ENCODE measurements at regions not wholly inside any gene's neighbourhood (a gene's known extent, or its start where the extent isn't known, plus 50 kb on each side); places are given as distances from the start of the nearest gene placed in this dataset.

DNA sequence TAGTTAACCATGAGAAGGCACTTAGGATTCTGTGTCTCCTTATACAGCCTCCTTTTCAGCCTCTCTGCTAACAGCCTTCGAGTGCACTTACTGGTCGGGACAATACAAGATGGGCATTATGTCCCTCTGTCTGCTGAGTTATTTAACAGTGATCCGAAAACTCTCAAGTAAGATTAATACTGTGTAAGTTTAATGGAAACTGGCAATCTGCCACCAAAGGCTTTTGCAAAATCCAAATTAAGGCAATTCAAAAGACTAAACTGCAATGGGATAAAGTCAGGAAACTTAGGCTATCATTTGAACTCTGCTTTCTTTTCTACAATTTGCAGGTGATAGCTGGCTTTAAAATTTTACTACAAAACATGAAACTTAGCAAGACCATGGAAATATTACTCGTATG lies 477.8 kb downstream of the TFEC start:
- no peak for DNase-seq

DNA sequence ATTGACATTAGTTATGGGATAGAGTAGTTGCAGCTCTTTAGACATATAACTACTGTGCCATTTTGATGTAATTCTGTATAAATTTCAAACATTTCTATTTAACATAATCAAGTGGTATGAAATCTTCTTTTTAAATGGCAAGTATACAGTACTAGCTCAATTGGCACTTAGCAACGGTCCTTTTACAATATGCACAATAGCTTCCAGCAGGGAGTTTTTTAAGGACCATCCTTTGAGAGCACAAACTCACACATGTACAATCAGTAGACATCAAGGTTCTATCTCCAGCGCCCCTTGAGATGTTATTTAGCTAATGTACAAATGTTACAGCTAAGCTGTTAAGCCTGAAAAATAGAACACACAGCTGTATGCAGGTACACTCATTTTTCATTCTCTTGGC lies 480.7 kb downstream of the TFEC start:
- no peak for DNase-seq

DNA sequence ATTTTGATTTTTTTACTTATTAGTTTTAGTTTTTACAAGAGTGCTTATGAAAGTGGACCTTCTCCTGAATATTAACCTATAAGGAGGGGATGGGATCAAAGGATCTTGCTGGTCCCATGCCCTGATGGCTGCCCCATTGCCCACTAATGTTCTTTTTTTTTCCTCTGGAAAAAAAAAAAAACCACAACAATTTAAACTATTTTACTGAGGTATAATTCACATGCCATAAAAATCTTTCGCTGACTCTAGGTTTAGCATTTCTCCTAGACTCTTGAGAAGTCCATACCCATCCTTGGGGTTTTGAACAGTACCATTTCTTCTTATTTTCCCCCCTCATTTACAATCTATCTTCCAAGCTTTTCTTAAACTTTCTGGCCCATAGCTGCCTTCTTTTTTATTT lies 481.8 kb downstream of the TFEC start:
- DNase-seq = no peak

DNA sequence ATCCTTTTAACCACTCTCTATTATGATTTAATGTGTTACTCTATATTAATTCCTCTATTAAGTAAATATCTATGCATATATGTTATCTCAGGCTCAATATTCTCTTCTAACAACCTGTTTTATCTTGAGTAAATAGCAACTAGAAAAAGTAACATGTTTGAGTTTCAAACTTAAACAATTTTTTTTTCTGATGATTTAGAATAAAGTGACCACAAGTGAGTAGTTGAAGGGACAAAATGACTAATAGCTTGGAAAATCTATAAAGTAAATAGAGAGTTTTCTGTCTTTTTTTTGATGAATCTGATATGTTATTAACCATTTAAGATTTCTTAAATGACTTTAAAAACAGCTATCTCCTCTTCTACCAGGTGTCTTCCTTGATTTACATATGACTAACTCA lies 483.8 kb downstream of the TFEC start:
- no peak for DNase-seq

DNA sequence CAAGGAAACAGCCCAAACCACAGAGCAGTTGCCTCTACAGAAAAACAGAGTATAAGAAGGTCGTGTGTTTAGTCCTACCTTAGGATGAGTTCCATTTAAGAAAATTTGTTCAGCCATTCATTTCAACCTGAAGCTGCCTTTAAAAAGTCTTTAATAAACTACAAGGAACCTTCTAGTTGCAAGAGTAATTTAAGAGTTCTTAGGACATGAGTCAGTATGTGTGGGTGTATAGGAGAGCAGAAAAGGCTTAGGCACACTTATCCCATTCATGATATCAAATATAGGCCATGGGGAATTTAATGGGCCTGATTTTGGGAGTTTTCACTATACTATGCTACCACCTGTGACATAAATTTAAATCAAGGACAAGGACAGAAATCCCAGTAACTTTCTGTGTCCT lies 496.8 kb downstream of the TFEC start:
- no peak for DNase-seq

DNA sequence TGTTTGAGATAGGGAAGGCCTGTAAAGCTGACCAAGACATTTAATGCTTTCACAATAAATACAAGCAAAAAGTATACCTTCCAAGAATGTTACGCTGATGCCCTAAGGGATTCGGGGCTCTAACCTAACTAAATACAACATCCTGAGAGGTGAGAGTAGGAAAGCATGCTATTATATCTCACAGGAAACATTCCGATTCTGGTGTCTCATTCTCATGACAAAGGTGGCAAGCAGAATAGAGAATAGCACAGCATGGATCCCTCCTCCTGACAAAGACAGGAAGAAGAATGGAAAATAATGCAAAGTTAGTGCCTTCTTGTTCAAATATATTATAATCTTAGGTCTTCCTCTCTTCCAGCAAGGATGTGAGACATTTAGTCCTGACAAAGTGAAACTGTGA lies 504.3 kb downstream of the TFEC start:
- no peak for DNase-seq

DNA sequence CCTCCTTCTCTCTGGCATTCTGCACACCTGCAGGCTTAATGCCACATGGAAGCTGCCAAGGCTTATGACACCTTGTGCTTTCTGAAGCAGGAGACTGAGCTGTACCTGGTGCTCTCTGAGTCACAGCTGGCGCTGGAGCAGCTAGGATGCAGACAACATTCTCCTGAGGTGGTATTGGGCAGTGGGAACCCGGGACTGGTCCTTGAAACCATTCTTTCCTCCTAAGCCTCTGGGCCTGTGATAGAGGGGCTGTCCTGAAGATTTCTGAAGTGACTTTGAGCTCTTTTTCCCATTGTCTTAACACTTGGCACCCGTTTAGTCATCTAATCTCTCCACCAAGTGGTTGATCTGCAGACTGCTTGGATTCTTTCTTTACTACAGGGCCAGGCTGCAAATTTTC lies 508.4 kb downstream of the TFEC start:
- no peak for DNase-seq

DNA sequence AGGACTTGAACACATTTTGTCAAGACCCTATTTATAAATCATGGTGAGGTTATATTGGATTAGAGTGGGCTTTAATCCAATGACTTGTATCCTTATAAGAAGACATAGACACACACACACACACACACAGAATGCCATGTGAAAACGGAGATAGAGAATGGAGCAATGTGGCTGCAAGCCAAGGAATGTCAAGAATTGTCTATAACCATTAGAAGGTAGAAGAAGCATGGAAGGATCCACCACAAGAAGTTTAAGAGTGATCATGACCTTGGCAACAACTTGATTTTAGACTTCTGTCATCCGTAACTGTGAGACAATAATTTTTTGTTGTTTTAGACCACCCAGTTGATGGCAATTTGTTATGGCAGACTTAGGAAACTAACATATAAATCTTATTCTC lies 514.2 kb downstream of the TFEC start:
- no peak for DNase-seq

DNA sequence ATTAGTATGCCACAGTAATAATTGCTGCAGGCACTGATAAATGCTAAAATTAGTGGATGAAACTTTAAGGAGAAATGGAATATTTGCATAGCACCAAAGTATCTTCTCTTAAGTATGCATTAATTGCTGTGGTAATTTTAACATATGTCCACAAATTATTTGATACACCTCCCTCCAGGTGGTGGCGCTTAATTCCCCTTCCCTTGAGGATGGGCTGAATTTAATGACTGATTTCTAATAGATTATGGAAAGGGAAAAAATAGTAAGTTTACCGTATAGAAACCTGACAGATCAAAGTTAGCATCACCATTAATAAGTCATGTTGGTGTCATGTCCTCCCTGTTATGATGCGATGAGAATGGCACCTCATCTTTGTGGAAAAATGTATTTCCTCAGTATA lies 519.2 kb downstream of the TFEC start:
- no peak for DNase-seq

DNA sequence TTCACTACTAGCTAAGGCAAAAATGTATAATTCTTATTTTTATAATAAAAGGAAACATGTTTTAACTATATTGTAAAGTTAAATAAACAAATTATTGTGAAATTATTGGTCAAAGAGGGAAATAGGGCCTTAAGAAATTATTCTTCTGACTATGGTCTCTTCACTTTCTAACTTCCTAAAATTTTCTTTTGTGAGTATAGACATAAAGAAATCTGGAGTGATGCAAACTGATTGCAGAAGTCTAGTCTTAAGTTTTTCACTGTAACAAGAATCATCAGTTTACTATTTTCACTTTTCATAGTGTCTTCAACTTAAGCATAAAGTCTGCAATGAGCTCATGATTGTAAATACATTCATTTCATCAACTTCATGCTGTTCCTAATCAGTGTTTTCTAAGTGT lies 525.4 kb downstream of the TFEC start:
- DNase-seq = no peak

DNA sequence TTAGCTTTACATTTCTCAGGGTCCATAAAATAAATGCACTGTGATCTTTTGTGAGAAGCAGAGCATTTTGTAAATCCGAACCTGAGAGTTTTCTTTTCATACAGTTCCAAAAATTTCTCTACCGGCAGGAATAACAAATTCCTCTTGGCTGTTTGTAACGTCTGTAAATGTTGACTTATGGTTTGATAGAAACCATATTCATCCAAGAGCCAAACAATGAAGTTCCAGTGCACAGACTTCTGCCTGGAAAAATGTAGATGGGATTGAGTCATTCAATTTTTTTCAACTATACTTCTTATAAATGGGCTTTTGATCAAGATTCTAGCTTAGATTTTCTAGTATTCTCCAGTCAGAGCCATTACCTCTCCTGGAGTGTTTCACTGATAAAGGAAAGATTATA lies 530.6 kb downstream of the TFEC start:
- no peak for DNase-seq

DNA sequence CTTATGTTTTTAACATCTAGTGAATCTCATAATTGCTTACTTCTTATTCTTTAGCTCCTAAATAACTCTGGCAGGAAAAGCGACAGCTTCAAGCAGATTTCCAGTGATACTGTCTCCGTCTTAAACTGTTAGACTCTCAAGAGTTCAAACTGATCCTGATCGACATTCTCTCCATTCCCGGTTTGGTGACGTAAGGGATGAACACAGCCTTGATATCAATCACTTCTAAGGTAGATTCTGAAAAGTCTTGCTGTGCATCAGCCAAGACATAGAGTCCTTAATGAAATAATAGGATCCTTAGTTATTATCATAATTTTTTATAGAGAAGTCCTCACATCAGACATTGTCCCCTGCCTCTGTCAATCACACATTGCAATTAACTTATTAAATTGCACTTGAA lies 534.6 kb downstream of the TFEC start:
- DNase-seq = no peak

DNA sequence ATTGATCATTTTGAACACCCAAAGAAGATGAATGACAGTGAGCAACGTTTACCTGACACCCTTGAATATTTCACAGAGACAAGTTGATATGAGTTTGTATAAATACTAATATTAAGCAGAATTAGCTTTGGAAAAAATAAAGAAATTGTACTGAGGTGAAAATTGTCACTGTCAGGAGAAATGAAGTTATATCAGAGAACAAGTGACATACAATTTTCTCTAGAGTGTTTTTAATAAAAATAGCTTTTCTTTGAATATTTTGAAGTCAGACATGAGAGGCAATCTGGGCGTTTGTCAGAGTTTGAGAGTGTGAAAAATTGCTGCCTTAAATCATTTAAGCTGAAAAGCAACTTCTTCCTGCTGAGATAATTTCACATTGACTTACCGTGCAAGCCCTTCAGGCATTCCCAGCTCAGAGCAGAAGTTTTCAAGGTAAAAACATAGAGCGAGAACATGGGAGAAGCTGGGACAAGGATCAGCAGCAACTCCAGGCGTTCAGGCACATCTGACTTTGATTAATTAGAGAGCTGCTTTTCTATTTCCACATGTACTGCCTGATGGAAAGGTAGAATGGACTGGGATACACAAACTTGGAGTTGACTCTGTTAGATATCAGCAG lies 535.9 kb downstream of the TFEC start:
- DNase-seq = no peak

DNA sequence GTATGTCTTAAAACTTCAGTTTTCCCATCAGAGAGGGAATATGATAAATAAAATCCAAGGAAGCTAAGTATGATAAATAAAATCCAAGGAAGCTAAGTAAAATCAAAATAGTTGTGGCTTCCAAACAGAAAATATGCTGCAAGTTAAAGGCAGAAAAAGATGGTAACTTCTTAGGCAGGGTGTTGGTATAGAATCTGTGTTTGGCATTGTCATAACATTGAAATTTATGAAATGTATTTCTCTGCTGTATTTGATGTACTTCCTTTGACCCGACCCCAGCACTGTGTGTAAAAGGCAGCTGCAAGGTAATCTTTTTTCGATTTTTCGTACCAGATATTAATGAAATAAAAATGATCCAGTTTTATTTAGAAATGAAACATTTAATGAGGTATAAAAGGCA lies 537.2 kb downstream of the TFEC start:
- DNase-seq = no peak

DNA sequence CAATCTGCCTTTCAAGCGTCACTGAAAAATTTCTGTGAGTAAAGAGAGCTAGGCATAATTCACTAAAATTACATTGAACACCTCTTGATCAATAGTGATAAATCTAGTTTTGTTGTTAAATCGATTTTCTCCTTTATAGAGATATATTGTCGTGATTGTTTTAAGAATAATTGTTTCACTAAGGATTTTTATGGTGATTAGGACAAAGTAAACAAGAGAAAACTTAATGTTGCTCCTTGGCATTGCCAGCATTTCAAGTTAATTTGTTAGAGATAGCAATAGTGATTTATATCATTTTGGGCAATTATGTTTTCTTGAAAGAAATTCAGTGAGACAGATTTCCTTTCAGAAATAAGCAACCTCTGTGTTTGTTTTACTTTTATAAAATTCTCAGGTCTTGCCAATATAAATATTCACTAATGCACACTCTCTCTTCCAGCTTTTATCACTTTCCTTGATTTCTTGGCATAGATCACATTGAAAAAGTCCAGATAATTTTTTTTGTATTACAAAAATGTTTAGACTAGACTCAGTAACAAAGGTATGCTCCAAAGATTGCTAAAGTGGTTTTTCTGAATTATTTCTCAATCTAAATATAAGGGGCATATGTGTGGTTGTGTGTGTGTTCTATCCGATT lies 538.7 kb downstream of the TFEC start:
- DNase-seq = no peak

DNA sequence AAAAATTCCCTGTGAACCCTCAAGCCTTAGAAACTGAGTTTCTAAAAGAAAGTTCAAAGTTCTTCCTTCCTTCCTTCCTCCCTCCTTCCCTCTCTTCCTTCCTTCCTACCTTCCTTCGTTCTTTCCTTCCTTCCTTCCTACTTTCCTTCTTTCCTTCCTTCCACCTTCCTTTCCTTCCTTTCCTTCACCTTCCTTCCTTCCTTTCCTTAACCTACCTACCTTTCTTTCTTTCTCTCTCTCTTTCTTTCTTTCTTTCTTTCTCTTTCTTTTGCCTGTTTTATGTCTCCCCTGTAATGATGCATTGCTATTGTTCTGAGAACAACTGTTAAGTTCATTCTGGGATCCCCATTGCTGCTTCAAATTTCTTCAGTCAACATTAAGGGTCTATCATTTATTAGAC lies 551.1 kb downstream of the TFEC start:
- DNase-seq = no peak

DNA sequence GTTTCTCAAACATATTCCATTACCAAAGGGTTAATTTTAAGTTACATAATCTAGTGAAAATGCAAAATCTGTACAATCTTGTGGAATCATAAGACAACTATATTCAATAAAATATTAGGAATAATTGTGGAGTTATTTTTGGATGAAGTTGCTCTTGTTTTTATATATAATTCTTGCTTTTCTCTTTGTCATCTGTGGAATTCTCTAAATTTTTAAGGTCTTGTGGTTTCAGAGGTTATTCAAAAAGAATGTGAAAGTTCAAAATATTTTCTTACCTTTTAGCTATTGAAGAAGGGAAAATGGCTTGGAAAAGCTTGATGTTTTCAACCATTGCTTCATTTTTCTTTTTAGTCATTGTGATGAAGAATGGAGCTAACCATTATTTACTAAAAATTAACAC lies 552.1 kb downstream of the TFEC start:
- DNase-seq = no peak

DNA sequence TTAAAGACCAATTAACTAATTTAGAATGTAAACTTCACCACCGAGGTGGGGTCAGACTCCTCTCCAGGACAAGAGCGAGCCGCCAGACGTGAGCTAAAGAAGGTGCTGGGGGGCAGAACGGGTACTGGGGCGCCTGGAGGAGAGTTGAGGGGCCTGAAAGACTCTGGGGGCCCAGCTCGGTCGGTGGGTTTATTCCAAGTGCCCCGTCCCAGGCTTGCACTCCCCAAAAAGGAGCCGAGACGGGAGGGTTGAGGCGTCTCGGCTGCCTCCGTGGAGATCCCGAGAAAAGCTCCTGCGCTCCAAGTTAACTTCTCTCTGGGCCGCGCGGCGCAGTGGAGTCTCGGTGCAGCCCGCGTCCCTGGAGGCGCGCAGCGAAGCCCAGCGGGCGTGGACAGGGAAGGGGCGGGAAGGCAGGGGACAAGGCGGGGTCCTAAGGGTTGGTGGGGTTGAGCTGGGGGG lies 553.3 kb downstream of the TFEC start:
- DNase-seq = no peak

DNA sequence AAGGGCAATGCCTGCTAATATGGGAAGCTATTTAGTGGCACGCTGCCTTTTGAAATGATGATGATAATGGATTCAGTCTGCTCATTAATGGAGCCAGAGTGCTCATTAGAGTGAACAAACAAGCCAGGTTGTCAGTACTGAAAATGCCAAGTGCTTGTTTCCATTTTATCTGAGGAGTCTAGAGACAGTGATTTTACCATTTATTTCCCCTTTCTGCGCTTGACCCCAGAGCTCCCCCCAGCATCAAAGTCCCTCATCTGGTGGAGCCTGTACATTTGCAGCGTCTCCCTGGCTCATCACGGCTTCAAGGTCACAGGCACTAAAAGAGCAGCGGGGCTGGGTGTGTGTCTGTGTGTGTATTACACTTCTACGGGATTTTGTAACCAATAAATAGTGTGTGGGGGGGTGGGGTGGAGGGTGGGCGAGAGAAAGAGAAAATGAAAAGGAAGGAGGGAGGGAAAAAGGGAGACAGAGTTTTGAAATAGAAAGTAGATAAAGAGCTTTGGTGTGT lies 553.8 kb downstream of the TFEC start:
- DNase-seq = no peak

DNA sequence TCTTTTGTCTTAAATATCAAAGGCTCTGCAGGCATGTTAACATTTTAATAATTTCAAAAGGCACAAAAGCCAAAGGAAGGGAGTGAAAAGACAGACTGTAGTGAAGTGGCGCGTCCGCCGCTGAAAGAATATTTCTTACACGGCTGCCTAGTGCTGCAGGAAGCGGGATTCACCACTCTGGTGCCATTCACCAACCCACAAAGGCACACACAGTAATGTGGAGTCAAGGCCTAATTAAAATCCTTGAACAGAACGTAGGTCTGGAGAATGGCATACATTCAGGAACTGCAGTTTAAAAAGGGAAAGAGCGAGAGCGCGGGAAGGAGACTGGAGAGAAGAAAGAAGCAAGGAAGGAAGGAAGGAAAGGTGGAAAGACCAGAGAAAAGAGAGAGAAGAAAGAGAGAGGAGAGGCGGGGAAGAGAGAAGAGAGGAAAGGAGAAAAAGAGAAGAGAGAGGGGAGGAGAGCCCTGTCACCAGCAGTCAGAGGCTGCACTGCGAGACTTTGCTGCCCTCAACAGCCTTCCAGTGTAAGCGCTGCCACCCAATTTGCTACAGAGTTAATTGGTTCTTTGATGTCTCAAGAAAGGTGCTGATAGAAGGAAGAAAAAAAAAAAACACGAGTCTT lies 554.0 kb downstream of the MDFIC start:
- no peak for DNase-seq

DNA sequence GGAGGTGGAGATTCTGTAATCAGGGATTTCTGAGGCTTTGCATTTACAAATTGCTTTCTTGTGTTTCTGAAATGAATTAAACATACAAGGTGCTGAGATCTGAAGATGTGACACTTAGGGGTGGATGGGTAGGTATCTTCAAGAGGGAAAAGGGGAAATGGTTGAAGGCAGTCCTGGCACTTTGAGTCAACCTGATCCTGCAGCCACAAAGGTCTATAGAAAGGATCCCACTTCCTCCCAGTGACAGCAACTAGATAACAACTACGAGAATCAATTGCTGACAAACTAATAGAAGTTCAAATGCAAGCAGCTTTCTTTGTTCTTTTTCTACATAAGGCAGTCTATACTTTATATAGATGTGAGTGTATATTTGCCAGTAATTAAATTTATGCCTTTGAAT lies 553.3 kb downstream of the MDFIC start:
- DNase-seq = no peak

DNA sequence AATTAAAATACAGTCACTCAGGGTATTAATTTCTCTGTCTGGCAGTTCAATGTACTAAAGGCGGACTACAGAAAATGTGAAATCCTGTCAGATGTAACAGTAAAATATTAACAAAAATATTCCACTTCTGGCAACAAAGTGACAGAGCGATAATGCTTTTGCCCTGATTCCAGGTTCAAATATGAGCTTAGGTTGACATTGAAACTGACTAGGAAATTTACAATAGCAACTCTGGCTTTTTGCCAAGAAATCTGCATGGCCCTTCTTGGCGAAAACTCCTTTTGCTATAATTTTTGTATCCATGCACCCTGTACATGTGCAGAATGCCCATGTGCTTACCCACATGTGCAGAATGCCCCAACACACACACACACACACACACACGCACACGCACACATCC lies 552.2 kb downstream of the MDFIC start:
- no peak for DNase-seq

DNA sequence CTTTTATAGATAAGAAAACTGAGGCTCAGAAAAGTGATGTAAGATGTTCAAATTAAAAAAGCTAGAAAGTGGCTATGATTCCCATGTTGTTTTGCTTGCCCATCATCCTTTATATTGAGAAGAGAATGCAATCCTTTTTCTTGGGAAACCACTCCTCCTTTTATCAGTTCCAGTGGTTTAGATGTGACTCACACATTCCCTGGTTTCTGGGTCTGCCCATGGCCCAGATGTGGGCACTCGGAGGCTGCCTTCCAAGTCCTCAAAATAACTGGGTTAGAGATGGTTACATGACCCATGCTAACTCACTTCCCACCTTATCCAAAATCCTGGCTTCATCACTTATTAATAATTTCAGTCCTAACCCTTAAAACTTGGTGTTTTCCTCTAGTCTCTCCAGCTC lies 550.0 kb downstream of the MDFIC start:
- DNase-seq = no peak

DNA sequence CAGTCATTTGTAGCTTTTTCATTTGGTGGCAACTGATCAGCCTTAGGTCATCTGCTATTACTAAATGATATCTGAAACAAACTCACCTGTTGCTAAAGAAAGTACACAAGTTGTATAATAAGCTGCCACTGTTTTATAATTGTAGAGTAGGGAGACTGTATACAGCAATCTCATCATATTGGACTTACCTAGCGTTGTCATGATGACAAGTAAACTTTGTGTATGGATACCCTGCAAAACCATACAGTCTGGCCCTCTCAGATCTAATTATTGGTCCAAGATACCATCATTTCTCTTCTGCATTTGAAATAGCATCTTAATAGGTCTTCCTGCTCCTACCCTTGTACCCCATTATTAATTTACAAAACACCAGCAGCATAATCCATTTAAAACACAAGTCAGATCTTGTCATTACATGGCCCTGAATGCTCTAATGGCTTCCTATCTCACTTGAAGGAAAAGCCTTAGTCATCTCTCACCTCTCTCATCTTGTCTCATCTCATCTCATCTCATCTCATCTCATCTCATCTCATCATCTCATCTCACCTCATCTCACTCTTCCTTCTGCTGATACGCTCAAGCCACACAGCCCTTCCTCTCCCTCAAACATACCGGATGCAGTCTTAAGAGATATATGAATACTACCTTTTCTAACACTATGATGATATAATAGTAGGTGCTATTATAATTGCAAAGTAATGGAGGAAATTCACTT lies 540.6 kb downstream of the MDFIC start:
- DNase-seq = no peak

All from C1 segment of cervical spinal cord (tissue), 14 donors.